Inflammatory macrophage treated with lipopolysaccharide for 1 hour (primary cell): ENCODE measurements at regions not wholly inside any gene's neighbourhood (a gene's known extent, or its start where the extent isn't known, plus 50 kb on each side); places are given as distances from the start of the nearest gene placed in this dataset.
A peak's percentile ranks its signal among the peaks of the same experiment; 100 is the strongest.

Experiments
- DNase-seq, 2 donors: peaks; one replicate each; pipeline ENCODE4 v3.0.0-alpha.2; 2020 to 2022

- no peak for DNase-seq
Measured at GRCh38 chr13:108437496-108437895, 168.0 kb downstream of the TNFSF13B start.

GRCh38 chr13:108439556-108439955, 170.0 kb downstream of the TNFSF13B start:
- DNase-seq, result no peak

- DNase-seq, result no peak
Measured at GRCh38 chr13:108444448-108444847, 174.9 kb downstream of the TNFSF13B start.

- DNase-seq, result no peak
Measured at GRCh38 chr13:108448891-108449290, 179.4 kb downstream of the TNFSF13B start.

- no peak for DNase-seq
Measured at GRCh38 chr13:108451121-108451520, 178.3 kb upstream of the MYO16 start.

- no peak for DNase-seq
Measured at GRCh38 chr13:108455320-108455719, 174.1 kb upstream of the MYO16 start.

- DNase-seq, result no peak
Measured at GRCh38 chr13:108460043-108460442, 169.4 kb upstream of the MYO16 start.

GRCh38 chr13:108460746-108461145, 168.7 kb upstream of the MYO16 start:
- DNase-seq, result no peak

- DNase-seq, result no peak
Measured at GRCh38 chr13:108463340-108463739, 166.1 kb upstream of the MYO16 start.

GRCh38 chr13:108470921-108471320, 158.5 kb upstream of the MYO16 start:
- DNase-seq, result no peak

GRCh38 chr13:108475181-108475580, 154.2 kb upstream of the MYO16 start:
- DNase-seq, result no peak

GRCh38 chr13:108477376-108477775, 152.0 kb upstream of the MYO16 start:
- no peak for DNase-seq

- DNase-seq, result no peak
Measured at GRCh38 chr13:108478179-108478578, 151.2 kb upstream of the MYO16 start.

GRCh38 chr13:108483981-108484380, 145.4 kb upstream of the MYO16 start:
- no peak for DNase-seq

- DNase-seq, result no peak
Measured at GRCh38 chr13:108486096-108486495, 143.3 kb upstream of the MYO16 start.

GRCh38 chr13:108494991-108495645, 134.3 kb upstream of the MYO16 start:
- no peak for DNase-seq

GRCh38 chr13:108495646-108496361, 133.6 kb upstream of the MYO16 start:
- DNase-seq, result no peak

- DNase-seq, result no peak
Measured at GRCh38 chr13:108496362-108497210, 132.8 kb upstream of the MYO16 start.

GRCh38 chr13:108500711-108501110, 128.7 kb upstream of the MYO16 start:
- DNase-seq, result no peak

- peak; percentile 27 to 61 for DNase-seq
Measured at GRCh38 chr13:108508263-108508662, 121.1 kb upstream of the MYO16 start.

GRCh38 chr13:108525827-108526226, 103.6 kb upstream of the MYO16 start:
- no peak for DNase-seq

- no peak for DNase-seq
Measured at GRCh38 chr13:108526286-108526685, 103.1 kb upstream of the MYO16 start.

GRCh38 chr13:108527844-108528243, 101.6 kb upstream of the MYO16 start:
- DNase-seq, result no peak

GRCh38 chr13:108528303-108528702, 101.1 kb upstream of the MYO16 start:
- DNase-seq, result no peak
